22Rv1 (cell line): ENCODE measurements at regions not wholly inside any gene's neighbourhood (a gene's known extent, or its start where the extent isn't known, plus 50 kb on each side); places are given as distances from the start of the nearest gene placed in this dataset.
"Not testable (repeated sequence)": the region's sequence is repeated elsewhere in the genome, so short reads cannot be mapped to it uniquely, and the experiment has no call there.

Source experiments
- H3K27ac ChIP-seq: fragments of 450-650 bp; 2 replicates; pipeline ENCODE4 v1.5.1; 2017
- CTCF ChIP-seq: fragments of 450-650 bp; IDR thresholded peaks from 2 replicates; pipeline ENCODE4 v1.5.1; 2017; ENCODE audit warnings: mild to moderate bottlenecking
- ZFX ChIP-seq: fragments of 450-650 bp; IDR thresholded peaks from 2 replicates; pipeline ENCODE4 v1.6.1; 2017; ENCODE audit warnings: antibody characterized with exemption, borderline replicate concordance

GRCh38 chr4:22625311-22625710 lies 67.4 kb upstream of the GBA3 start:
- TF ChIP-seq ZFX: no peak
- TF ChIP-seq CTCF: no peak
- no peak overlapping the region for H3K27ac ChIP-seq

GRCh38 chr4:22627851-22628250 lies 64.9 kb upstream of the GBA3 start:
- not testable (repeated sequence) for H3K27ac ChIP-seq

- H3K27ac ChIP-seq: not testable (repeated sequence)
Observed at GRCh38 chr4:22630161-22630975, 62.4 kb upstream of the GBA3 start.

- not testable (repeated sequence) for H3K27ac ChIP-seq
Observed at GRCh38 chr4:22631167-22631566, 61.6 kb upstream of the GBA3 start.

- H3K27ac ChIP-seq: no peak overlapping the region
Observed at GRCh38 chr4:22634541-22635181, 58.1 kb upstream of the GBA3 start.

GRCh38 chr4:22635182-22635549 lies 57.6 kb upstream of the GBA3 start:
- not testable (repeated sequence) for H3K27ac ChIP-seq

More at GRCh38 chr4:22634541-22635181, 58.1 kb upstream of the GBA3 start:
- no peak for TF ChIP-seq ZFX
- no peak for TF ChIP-seq CTCF

GRCh38 chr4:22635692-22636091 lies 57.0 kb upstream of the GBA3 start:
- no peak for TF ChIP-seq ZFX
- TF ChIP-seq CTCF: 0 out of 2 replicates have a peak, but pooled peaks have one; percentile 18
- no peak overlapping the region for H3K27ac ChIP-seq

- no peak overlapping the region for H3K27ac ChIP-seq
- no peak for TF ChIP-seq CTCF
- no peak for TF ChIP-seq ZFX
Observed at GRCh38 chr4:22637306-22637705, 55.4 kb upstream of the GBA3 start.
